NCI-H2227 (cell line): ENCODE measurements at regions not wholly inside any gene's neighbourhood (a gene's known extent, or its start where the extent isn't known, plus 50 kb on each side); places are given as distances from the start of the nearest gene placed in this dataset.
"Not testable (repeated sequence)": the region's sequence is repeated elsewhere in the genome, so short reads cannot be mapped to it uniquely, and the experiment has no call there.

Source experiments
- DNase-seq: peaks from one replicate; lab custom pipeline; 2025; ENCODE audit not compliant: unreplicated experiment; lab: John Stamatoyannopoulos, UW

DNA sequence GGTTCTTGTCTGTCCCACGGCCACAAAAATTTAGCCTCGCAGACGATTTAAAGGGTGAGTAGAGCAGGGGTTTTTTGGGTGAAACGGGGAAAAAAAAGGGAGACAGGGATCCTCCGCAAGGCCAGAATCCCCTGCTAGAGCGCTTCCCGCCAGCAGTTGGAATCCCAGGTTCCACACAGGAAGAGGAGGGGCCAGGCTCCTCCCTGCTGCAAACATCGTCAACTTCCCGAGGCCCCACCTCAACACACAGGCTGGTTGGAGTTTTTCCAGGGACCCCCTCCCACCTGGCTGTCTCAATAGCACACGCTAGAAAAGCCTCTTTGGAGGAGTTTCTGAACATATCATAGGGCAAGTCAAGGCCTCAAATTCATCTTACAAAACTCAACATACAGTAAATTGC lies 112.7 kb downstream of the MTERF1 start:
- DNase-seq = no peak

DNA sequence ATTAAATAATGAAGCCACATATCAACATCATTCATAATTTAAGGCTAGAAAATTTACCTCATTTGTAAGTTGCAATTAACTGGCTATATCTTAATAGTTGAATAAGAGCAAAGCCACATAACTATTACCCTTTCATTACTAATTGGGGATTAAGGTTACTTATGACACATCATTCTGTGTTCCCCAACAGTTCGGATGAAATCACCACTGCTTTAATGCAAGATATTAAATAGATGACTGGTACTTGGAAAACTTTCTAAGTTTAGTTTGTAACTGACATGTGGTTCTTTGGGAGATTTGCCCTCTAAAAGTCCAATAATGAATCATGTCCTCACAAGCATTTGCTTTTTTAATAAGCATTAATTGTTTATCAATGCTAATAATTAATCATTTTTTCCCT lies 109.1 kb downstream of the MTERF1 start:
- DNase-seq = no peak

DNA sequence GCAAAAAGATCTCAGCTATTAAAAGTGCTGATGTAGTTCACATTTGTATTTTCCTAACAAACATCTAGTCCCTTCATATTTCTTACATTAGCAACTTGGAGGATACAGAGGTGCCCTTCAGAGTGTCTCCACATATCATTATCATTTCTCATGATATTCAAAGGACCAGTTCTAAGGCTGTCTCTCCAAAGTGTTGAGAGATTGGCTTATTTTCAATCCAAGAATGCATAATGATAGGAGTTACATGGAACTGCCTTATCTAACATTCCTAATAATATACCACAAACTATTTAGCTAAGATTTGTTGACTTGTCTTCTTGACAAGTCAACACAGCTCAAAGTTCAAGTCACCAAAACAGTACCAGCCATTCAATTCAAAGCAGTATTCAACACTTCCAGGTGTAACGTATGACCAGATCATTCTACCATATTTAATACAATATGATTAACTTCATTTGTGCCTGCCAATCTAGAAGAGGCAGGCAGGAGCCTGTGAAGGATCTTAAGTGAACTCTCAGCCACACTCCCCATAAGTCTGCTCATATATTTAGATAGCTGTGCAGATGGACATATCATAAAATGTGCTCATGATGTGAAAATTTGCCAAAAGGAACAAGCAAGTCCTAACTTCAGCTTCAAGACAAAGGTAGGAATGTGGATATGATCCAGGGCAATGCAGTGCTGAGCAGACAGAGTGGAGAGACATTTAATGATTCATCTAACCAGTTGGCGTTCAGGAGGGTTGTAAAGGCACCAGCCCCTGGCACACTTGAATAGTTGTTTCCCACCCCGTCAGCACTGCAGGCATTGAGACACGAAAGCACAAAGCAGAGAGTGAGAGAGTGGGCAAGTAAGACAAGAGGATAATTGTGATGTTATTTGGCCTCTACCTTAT lies 108.3 kb downstream of the MTERF1 start:
- no peak for DNase-seq

GRCh38 chr7:91776171-91776570 lies 104.3 kb downstream of the MTERF1 start:
- no peak for DNase-seq

DNA sequence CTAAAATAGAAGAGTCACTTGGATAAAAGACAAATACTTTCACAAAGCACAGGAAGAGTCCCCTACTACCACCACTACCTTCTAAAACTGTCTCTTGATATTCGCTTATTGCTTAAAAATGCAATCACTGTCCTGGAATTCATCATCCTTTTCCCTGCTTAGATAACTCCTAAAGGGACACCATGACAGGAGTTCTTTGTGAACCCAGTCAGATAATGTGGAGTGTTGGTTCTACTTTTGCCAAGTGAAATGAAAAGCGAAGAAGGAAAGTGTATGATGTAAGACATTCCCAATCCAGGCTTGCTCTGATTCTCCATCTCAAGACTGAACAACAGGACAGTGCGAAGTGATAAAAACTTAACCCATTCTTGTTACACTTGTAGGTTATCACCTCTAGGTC lies 103.0 kb downstream of the MTERF1 start:
- no peak for DNase-seq

DNA sequence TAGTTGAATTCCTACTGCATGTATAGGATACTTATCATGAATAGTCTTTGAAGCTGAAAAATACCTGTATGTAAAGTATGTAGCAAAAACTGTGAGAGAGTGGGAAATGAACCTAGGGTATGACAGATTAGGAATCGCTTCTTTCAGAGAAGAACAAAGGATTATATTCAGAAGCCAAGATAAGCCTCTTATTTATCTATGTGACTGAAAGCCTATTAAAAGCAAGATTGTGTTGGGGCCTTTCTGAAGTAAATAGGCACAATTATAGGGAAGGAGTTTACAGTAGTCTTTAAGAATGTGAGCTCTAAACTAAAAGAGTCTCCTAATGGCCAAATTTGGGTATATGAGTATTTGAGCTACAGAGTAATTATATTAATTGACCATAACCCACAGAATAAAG lies 102.1 kb downstream of the MTERF1 start:
- no peak for DNase-seq

DNA sequence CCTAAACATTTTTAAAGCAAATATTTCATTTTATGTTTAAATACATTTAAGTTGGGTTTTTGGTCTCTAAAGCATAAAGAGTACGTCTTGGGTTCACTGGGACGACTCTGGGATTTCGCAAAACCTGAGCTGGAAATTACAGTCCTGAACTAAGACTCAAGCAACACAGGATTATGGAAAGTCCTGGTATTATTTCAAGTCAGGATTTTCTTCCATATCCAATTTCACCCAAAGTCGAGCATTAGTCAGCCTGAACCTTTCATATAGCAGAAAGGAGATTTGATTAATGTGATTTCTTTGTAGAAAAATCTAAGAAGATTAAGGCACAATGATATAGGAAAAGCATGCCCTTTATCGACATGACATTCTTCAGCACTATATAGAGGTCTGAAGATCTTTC lies 100.0 kb downstream of the MTERF1 start:
- DNase-seq = no peak

GRCh38 chr7:91784469-91784868 lies 96.0 kb downstream of the MTERF1 start:
- peak; percentile 11 for DNase-seq

DNA sequence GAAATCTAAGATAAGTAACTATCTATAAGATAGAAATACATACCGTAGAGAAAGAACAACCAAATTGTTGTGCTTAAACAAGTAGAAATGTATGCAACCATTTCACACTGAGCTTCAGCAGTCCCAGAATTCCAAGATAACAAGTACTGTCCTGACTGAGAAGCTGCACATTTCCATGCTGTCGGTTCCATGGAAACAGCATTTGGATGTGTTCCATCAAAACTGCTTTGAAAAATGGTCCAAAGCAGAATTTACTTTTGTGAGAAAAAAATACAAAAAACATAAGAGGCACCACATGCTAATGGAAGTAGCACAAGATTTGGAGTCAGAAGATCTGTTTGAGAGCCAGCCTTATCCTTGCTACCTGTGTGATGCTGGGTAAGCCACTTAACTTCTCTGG lies 92.6 kb downstream of the MTERF1 start:
- no peak for DNase-seq

DNA sequence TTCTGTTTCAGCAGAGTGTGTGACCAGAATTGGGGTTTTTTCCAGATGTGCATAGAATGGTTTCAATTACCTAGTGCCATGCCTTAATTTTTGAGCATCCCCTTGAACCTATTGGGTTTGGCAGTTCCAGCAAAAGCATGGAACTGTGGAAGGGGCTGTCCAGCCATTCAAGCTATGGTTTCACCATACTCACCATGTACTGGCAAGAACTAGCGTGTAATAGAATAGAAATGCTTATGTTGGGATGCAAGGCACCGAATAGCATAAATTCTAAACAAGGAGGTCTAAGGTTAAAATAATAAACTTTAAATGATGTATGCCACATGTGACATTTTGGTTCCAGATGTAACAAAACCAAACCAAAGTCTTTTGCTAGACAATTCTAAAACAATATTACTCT lies 91.4 kb downstream of the MTERF1 start:
- DNase-seq = no peak

- DNase-seq = no peak
Observed at GRCh38 chr7:91789558-91789957, 90.9 kb downstream of the MTERF1 start.

- DNase-seq = not testable (repeated sequence)
Observed at GRCh38 chr7:91790646-91791045, 89.9 kb downstream of the MTERF1 start.

- DNase-seq = no peak
Observed at GRCh38 chr7:91796122-91796521, 84.4 kb downstream of the MTERF1 start.

- no peak for DNase-seq
Observed at GRCh38 chr7:91798425-91798824, 82.1 kb downstream of the MTERF1 start.

DNA sequence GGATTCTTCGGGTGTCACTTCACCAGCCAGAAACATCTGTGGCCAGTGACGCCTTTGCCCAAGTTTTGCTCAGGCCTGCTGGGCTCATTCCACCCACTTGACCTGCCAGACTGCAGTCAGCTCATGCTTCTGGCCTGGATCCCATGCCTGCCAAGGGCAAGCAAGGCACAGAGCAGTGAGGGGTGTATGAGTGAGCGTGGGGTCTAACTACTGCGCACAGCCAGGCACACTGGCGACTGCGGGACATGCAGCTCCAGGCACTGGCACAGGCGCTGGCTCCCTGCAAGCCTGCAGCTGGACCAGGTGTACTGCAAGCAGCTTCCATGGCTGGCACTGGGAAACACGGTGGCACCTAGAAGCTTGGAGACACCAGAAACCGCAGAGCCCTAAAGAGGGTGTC lies 80.1 kb downstream of the MTERF1 start:
- DNase-seq = no peak

- DNase-seq = no peak
Observed at GRCh38 chr7:91801331-91801983, 79.0 kb downstream of the MTERF1 start.

- no peak for DNase-seq
Observed at GRCh38 chr7:91811236-91811635, 69.3 kb downstream of the MTERF1 start.

GRCh38 chr7:91811641-91812040 lies 68.9 kb downstream of the MTERF1 start:
- DNase-seq = no peak

DNA sequence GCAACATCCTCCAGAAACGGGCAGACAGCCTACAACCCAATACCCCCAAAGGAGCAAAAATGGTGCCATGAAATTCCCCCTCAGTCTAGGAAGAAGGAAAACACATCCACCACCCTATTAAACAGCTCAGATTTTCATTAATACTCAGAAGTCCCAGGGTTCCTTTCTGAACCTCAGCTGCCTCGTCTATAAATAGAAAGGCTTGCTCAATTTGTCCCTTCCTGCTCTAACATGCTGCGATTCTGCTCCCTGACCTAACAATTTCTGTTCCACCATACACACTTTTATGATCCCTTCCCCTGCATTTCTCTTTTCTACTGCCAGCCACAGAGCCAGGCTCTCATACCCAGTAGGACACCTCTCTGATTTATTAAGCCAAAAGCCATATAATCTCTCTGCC lies 68.1 kb downstream of the MTERF1 start:
- DNase-seq = no peak

- no peak for DNase-seq
Observed at GRCh38 chr7:91814189-91814588, 66.3 kb downstream of the MTERF1 start.
